NCI-H2081 (cell line): ENCODE measurements at regions not wholly inside any gene's neighbourhood (a gene's known extent, or its start where the extent isn't known, plus 50 kb on each side); places are given as distances from the start of the nearest gene placed in this dataset.

Experiments
- DNase-seq, 2 experiments: peaks; one replicate each; lab custom pipeline; 2025; lab: John Stamatoyannopoulos, UW

GRCh38 chr3:124496061-124496460 lies 234.2 kb upstream of the UMPS start:
- DNase-seq = no peak

DNA sequence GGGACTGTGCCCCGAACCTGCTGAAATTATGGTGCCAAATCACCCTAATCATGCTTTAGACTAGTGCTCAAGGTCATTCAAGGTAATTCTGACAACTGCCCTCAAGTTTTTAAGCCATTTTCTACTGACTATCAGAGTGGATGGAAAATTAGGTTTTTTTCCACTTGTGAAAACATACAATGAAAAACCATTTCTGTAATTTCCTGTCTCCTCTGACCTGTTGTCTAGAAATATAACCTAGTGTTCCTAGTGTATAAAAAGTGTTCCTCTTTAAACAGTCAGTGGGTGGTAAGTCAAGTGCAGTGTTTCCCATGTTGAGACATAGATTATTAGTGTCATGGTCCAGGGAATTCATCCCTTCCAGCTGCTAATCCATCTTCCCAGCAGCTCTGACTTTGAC lies 232.8 kb upstream of the UMPS start:
- no peak for DNase-seq

- DNase-seq = no peak
These were observed 231.4 kb upstream of the UMPS start for GRCh38 chr3:124498891-124499290.

DNA sequence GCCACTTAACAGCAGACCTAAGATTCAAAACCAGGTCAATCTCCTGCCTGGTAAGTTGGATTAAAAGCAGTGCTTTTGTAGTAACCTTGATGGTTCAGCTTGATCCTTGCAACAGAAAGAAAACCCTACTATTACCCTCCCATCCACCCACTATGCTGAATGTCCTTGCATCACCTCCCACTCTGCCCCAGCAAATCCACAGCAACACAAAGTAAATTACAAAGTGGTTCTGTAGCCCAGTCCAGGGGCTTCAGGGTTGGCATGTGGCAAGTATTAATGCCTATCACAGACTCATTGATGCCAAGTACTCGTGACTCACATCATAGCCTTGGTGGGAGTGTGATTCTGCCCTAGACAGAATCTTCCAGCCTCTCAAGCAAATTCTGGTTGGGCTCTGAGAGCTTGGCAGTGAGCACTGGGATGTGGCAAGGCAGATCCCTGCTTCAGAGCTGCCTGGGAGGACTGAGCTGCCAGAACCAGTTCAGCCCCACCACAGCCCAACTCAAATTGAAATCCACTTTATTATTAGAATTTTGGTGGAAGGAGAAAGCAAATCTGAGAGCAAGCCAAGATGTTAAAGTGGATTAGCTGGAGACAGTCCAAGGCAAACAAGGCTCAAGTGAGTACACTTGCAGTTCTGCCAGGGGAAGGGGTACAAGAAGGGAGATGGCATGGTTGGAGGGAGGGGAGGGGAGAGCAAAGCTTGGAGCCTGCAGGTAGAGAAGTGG lies 225.8 kb upstream of the UMPS start:
- peak in 1 of 2 experiments; percentile 30 for DNase-seq

DNA sequence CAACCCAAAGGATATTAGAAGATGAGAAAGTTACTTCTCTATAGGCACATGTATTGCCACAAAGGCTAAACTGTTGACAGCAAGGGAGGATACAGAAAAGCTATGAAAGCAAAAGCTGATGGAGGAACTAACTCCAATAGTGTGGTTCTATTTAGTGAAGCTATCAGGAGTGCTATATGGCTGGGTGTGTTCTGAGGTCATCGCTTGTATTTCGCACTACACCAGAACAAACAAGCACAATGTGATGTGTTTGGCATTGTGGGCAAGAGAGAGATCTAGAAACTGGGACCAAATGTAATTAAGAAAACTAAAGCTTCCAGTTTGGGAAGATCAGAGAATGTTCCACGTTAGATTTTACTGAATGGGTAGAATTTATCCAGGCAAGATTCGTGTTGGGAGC lies 220.4 kb upstream of the UMPS start:
- DNase-seq = no peak

DNA sequence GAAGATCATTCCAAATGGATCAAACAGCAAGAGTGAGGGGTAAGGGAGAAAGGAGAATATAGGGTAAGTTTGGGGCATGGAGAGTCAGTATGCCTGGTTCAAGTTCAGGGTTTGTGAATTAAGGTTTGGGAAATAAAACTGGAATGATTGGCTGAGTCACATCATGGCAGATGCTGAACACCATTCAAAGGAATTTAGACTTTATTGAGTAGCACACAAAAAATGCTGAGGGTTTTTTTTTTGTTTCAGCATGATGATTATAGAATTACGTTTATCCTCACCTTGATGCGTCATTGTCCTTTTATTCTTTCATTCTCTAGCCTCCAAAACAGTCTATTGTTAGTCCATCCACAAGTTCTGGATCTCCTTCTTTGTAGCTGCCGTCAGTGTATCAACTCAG lies 220.0 kb upstream of the UMPS start:
- DNase-seq = no peak

DNA sequence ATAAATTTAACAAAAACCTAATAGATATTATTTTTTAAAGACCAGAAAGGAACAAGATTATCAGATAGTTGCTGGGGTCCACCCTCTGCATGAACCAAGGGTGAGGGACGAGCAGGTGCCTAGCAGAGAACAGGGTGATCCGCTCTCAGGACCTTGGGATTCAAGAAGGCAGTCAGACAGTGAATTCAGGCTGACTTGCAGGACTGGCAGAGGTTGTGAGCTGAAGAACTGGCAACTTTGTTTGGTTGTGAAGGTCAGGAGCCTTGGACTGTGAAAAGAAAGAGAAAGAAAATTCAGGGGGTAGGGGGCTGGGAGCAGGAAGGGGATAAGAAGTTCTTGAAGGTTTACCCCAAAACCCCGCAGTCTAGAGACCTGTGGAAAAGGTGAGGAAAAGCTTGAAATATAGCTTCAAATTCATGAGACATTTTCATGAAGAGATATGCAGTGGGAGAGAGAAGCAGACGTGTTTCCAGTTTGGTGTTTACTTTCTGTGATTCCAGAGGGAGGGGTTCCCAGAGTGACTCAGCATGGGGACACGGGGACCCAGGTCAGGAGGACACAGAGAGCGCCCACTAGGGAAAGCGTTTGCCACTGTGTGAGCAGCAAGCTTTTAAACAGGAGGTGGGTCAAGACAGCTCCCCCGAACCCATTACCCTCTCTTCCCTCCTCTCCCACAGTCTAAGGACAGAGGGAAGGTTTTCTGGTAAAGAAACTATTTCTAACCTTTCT lies 217.2 kb upstream of the UMPS start:
- no peak for DNase-seq

DNA sequence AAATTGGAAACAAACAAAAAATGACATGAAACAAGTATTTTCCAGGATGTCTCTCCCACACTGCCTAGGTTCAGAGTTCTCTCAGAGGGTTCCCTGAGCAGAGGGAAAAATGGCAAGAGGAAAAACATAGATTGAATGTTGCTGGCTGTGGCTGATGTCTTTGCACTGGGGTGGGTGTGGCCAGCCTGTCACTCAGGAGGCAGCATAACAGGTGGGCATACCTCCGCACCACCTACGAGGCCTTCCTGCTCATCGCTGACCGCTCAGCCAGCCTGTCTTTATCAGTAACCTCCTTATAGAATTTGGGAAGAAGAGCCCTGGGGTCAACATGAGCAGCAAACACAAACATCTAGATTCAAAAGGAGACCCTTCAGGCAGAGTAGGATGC lies 216.6 kb upstream of the UMPS start:
- no peak for DNase-seq

DNA sequence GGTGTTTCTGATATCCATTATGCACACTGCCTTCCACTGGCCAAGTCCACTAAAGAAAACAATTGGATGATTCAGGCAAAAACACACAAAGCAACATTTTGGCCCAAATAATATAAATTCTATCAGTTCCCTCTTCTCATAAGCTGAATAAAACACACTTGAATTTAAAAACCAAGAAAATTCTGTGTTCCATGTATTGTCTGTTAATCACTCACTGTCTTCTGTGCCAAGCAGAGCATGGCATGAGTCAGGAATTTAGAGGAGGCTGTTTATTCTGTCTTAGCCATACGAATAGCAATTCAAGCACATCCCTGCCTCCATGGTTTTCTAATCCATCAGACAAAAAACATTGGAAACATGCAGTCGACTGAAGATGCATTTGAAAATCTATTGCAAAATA lies 215.6 kb upstream of the UMPS start:
- no peak for DNase-seq

DNA sequence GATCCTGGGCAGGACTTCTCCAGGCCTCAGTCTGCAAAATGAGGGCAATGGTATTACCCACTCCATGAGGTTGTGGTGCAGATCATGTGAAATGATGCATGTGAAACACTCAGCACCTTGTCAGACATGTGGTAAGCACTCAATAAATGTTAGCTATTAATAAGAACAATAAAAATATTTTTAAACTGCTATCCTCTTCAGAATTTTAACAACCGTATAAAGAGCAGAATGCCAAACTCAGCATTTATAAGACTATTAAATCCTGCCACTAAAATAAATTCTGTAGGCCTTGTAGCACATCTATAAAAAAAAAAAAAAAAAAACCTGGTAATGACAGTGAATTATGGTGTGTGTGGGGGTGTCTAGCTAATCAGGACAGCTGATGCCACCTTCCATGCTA lies 213.9 kb upstream of the UMPS start:
- DNase-seq = no peak

- no peak for DNase-seq
These were observed 212.9 kb upstream of the UMPS start for GRCh38 chr3:124517306-124517705.

DNA sequence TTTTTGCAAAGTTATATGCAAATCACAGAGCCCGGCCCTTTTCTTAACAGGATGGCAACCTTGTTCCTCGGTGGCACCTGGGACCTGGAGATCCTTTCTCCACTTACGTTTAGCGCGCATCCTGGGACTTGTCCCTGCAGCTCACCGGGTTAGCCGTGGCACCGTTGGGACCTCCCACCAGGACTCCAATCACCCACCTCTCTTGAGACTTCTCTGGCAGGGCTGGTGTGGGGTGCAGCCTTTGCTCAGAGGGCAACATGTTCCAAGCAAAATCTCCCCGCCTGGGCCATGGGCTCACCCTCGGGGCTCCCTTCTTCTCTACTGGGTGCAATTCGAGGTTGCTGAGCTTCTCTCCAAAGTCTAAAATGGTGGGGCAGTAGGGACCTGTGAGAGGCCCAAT lies 211.9 kb upstream of the UMPS start:
- no peak for DNase-seq

GRCh38 chr3:124519591-124520194 lies 210.6 kb upstream of the UMPS start:
- peak; percentile 33 to 72 for DNase-seq

GRCh38 chr3:124520970-124521369 lies 209.3 kb upstream of the UMPS start:
- DNase-seq = peak; percentile 74 to 94

DNA sequence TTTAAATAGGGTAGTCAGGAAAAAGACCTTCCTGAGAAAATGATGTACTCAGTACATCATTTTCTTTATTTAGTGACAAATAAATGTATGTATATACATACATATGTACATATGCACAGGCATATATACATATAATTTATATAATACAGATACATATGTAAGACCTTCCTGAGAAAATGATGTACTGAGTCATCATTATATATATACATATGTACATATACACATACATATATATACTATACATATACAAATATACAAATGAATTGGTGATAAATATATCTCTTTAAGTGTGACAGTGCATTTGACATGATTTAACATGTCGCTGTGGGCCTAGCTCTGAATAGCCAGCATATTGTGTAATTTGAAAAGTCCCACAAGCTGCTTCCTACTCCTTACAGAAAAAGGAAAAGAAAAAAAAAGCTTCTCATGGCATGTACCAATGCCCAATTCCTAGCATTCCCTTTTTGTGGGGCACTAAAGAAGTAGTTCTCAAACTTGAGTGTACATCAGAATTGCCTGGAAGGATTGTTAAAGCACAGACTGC lies 208.1 kb upstream of the UMPS start:
- no peak for DNase-seq

- no peak for DNase-seq
These were observed 203.7 kb upstream of the UMPS start for GRCh38 chr3:124526601-124527000.

DNA sequence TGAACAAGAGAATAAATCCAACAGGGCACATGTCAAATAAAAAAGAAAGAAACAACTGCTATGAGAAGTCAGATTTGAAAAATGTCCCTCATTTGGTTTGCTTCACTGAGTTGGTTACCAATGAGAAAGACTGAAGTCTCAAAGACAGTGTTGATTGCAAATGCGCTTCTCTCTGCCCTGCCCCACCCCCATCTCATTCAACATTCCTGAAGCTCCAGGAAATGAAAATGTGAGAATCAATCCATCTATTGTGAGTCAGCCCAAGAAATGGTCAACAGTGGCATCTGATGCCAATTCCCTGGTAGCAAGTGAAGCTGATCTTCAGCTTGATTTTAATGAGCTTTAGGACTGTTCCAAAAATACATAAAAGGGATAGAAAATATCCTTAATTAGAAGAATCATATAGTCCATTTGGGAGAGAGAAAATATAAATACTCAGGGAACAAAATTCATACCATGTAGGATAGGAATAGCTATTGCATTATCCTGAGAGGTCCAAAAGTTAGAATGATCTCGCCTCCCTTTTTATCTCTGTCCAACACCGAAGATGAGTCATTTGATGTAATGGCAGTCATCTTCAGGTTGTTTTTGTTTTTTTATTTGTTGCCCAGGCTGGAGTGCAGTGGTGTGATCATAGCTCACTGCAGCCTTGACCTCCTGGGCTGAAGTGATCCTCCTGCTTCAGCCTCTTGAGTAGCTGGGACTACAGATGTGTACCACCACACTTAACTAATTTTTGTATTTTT lies 200.3 kb upstream of the UMPS start:
- DNase-seq = no peak

- DNase-seq = no peak
These were observed 199.3 kb upstream of the UMPS start for GRCh38 chr3:124530916-124531315.

- DNase-seq = no peak
These were observed 198.2 kb upstream of the UMPS start for GRCh38 chr3:124532071-124532470.

DNA sequence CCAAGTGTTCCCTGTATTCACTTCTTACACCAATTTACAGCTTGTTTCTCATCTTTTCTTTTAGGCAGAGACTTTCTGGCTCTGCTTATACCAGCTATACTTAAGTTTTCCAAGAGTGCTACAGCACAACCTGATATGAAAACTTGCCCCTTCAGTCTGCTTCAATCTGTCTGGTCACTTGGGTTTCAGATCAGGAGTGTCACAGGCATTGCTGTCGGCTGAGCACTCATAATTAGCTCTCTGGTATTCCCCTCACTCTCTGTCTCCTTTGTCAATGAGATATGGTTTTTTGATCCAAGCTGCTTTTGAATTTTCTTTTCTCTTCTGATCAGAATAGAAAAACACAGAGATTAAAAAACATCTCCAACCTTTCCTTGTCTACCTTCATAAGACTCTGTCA lies 194.9 kb upstream of the UMPS start:
- no peak for DNase-seq

DNA sequence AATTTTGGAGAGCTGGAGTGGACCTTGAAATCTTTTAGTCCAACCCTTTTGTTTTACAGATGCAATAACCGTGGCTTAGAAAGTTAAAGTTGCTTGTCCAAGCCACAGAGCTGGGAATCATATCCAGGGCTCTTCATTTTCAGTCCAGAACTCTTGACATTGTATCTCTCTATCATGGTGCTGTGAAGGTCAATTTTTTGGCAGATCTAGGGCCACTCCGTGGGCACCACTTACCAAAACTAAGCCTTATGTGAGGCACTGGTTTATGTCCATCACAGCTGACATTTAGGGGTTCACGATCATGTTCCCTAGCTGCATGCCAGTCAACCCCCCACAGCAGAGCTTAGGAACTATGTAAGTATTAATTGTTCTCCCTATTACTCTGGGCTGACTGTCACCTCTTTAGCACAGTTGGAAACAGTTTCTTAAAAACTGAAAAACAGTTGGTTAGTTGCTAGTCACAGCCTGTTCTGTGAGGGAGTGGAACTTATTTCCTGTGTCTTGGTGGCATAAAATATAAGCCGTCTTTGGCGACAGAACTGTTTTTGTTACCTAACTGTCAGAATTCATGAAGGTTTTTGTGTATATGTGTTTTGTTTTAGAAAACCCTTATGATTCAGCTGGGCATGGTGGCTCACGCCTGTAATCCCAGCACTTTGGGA lies 189.6 kb upstream of the UMPS start:
- DNase-seq = no peak
